ENCODE measurements at regions not wholly inside any gene's neighbourhood (a gene's known extent, or its start where the extent isn't known, plus 50 kb on each side); places are given as distances from the start of the nearest gene placed in this dataset.

DNA sequence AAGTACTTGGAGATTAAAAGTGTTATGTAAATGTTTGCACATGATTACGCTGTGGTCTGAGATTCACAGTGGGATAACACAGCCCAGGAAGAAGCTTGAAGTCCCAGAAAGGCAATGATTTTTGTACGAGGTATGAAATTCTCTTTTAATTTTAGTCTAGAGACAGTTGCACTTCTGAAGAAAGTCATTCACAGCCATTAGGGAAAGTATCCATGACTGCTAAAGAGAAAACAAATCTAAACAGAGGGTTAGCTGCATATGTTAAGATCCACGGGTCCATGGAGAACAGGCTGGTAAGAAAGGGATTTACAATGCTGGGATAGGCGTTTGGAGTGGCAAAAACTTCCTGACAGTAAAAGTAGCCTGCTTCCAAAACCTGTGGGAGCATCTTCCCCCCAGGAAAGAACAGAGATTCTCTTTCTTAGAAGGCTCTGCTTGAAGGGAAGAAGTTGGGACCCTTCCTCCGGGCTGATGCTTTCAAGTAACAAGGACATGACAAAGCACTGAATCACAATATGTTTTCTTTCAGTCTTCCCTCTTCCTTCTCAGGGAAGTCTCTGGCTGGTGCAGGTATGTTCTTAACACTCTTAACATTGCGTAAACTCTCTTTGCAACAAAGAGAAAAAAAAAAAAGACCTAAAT is 220.8 kb upstream of the CELF2 start:
- Histone ChIP-seq H3K27me3 (no peaks in the 10 kb centered on the region), H3K9me3 (no peaks in the 10 kb centered on the region), H3K36me3 (no peaks in the 10 kb centered on the region), H3K27ac (peak overlapping the region in 1 of 2 donors; percentile 91), H3K4me3 (no peak overlapping the region), H3K4me1 (ENCODE audit: insufficient read depth) (peaks cover 16% of the 10 kb centered on the region)
- DNase-seq = peak in 1 of 5 donors; percentile 30
- TF ChIP-seq CTCF (IDR thresholded peaks at IDR 0.05) (no peak), POLR2A (IDR thresholded peaks at IDR 0.05) (no peak), EP300 (IDR thresholded peaks at IDR 0.05) (no peak)
- 8 to 18% (median 18%) methylated on average over 6 of the region's 6 CpGs for WGBS, 3 donors
- intact Hi-C loops (cut with DNase I) = no loop called here

- peak; percentile 54 to 62 (median 58) for DNase-seq
- 4 to 11% (median 6%) methylated on average over 8 of the region's 8 CpGs for WGBS, 3 donors
- intact Hi-C loops (cut with DNase I) = no loop called here
- TF ChIP-seq CTCF (IDR thresholded peaks at IDR 0.05) (no peak), POLR2A (IDR thresholded peaks at IDR 0.05) (no peak), EP300 (IDR thresholded peaks at IDR 0.05) (no peak)
- H3K4me1 ChIP-seq (ENCODE audit: insufficient read depth) = peaks cover 14% of the 10 kb centered on the region
- H3K27me3 ChIP-seq = no peaks in the 10 kb centered on the region
- H3K4me3 ChIP-seq = peak overlapping the region; percentile 5
- no peaks in the 10 kb centered on the region for H3K36me3 ChIP-seq
- H3K27ac ChIP-seq = peak overlapping the region; percentile 79 to 91
- H3K9me3 ChIP-seq = no peaks in the 10 kb centered on the region
Observed at GRCh38 chr10:10797513-10797912, 220.2 kb upstream of the CELF2 start.

DNA sequence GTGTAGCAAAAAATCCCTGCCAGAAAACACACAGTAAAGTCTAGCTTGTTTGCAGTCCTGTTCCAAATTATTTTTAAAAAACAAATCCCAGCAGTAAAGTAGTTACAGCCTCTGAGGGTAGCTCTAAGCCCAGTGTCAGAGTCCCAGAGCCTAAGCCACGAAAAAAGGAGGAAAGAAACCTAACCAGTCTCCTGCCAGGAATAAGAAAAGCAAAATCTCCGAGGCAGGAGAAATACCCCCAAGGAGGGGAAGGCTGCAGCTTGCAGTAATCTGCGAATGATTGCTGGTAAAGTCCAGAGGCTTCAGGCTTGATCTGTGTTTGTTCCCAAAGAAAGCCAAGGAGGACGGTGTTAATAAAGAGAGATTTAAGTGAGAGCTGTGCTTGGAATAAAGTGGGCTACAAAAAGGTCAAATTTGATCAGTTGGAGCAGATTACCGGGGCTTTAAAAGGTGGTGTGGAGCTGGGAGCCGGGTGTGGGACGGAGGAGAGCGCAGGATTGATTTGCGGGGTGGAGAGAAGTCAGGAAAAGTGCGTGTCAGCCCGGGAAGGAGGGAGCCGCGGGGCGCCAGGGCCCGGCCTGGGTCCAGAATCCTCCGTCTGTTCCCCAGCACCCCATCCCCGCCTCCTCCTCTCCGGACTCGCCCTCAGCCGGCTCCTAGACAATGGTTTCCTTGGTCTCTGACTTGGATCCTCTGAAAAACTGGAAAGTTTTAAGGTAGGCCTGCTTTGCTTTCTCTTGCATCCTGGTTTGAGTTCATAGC is 219.4 kb upstream of the CELF2 start:
- intact Hi-C loops (cut with DNase I) = no loop called here
- no peak for TF ChIP-seq CTCF (IDR thresholded peaks at IDR 0.05)
- TF ChIP-seq POLR2A (IDR thresholded peaks at IDR 0.05) = no peak
- TF ChIP-seq EP300 (IDR thresholded peaks at IDR 0.05) = no peak
- 6 to 11% (median 8%) methylated on average over 20 of the region's 20 CpGs for WGBS, 3 donors
- Histone ChIP-seq H3K9me3 (no peaks in the 10 kb centered on the region), H3K27ac (peak overlapping the region; percentile 79 to 91), H3K27me3 (no peaks in the 10 kb centered on the region), H3K4me3 (peak overlapping the region; percentile 13), H3K36me3 (no peaks in the 10 kb centered on the region), H3K4me1 (ENCODE audit: insufficient read depth) (peaks cover 12% of the 10 kb centered on the region)
- peak; percentile 51 to 73 (median 62) for DNase-seq

- Histone ChIP-seq H3K4me1 (ENCODE audit: insufficient read depth) (peaks cover 14% of the 10 kb centered on the region), H3K27ac (peak overlapping the region; percentile 79 to 91), H3K27me3 (no peaks in the 10 kb centered on the region), H3K36me3 (no peaks in the 10 kb centered on the region), H3K9me3 (no peaks in the 10 kb centered on the region), H3K4me3 (peak overlapping the region; percentile 13)
- intact Hi-C loops (cut with DNase I) = no loop called here
- TF ChIP-seq POLR2A (IDR thresholded peaks at IDR 0.05) (no peak), CTCF (IDR thresholded peaks at IDR 0.05) (no peak), EP300 (IDR thresholded peaks at IDR 0.05) (no peak)
- DNase-seq = no peak
- 49 to 52% (median 51%) methylated on average over 7 of the region's 7 CpGs for WGBS, 3 donors
Observed at GRCh38 chr10:10798864-10799192, 218.8 kb upstream of the CELF2 start.
